ENCODE measurements at regions not wholly inside any gene's neighbourhood (a gene's known extent, or its start where the extent isn't known, plus 50 kb on each side); places are given as distances from the start of the nearest gene placed in this dataset.

DNA sequence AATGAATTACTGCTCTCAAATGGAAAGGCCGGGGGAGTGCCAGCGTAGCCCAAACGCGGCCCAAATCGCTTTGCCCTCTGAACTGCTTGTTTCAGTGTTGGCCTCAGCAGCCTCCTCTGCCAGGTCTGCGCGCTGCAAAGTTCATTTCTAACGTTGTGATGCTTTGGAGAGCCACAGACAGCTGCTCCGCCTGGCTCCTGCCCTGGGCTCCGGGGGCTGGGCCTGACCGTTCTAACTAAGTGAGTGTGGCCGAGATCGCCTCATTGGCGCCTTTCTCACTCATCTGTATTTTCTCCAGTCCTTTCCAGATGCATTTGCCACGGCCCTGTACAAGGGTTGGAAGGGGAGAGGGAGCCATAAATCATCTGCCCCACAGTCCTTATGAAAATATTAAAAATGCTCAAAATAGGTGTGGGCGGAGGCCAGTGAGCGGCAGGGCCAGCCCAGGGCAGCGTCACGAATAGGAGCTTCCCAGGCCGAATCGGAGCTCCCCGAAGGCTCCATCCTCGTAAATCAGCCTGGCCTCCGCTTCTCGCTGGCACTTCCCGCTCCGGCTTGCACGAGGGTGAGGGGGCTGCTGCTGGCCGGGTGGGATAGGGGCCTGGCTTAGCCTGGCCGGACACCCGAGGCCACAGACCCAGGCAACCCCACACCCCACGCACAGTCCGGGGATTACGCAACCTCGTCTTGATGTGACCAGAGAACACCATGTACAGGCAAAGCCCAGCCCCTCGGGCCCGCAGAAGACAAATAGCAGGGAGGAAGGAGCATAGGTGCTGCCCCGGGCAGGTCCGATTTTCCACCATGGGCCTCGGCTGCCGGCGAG lies 196.6 kb upstream of the DIO3 start:
- no peaks in the 10 kb centered on the region for H3K36me3 ChIP-seq (ENCODE audit: control insufficient read depth in 1 of 2, insufficient read depth in 2 of 2, low read length in 1 of 2)
- WGBS, 2 donors, result 21 to 22% methylated on average over 42 of the region's 42 CpGs
- no peaks in the 10 kb centered on the region for H3K4me1 ChIP-seq (ENCODE audit: control insufficient read depth in 1 of 2, insufficient read depth in 2 of 2, low read length in 2 of 2)
- no peak overlapping the region for H3K27ac ChIP-seq (ENCODE audit: low read depth in 1 of 2, low read length in 2 of 2)
- intact Hi-C loops (cut with DNase I), result no loop called here
- peak; percentile 87 for ATAC-seq (ENCODE audit: low FRiP score)
- no peaks in the 10 kb centered on the region for H3K27me3 ChIP-seq (ENCODE audit: control insufficient read depth in 1 of 2, insufficient read depth in 2 of 2, low read length in 1 of 2)
- no peak overlapping the region for H3K4me3 ChIP-seq (ENCODE audit: low read length in 2 of 2)
- no peaks in the 10 kb centered on the region for H3K9me3 ChIP-seq (ENCODE audit: control insufficient read depth, low read length)
- peak; percentile 74 to 91 for DNase-seq

DNA sequence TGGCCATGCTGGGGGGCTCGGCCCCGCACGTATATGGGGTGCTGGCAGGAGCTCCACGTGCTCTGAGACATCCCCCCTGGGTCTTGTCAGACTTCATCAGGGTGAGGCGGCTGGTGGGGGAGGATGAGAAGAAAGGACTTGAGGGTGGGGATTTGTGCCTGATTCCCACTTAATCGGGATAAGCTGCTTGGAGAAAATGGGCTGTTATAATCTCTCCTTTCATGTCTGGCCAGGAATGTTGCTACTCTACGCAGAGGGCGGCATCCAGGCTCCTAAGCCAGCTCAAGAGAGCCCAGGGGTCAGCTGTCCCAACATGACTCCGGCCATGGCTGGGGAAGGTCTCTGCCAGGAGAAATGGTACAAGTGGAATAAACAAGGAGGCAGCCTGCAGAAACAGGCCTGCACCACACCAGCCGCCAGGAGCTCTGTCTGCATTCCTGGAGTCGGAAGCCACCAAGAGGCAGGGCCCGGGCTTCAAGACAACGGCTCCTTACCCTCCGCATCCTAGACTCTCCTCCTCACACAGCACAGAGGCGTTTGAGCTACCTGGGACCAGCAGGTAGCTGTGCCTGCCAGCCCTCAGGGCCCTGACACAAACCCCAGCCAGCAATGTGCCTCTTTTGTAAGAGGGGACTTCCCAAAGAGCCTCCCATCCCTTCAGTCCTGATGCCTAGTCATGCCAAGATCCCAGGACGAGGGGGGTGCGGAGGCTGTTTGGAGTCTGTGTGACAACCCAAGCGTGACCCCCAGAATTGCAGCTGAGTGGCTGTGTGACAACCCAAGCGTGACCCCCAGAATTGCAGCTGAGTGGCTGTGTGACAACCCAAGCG lies 195.8 kb upstream of the DIO3 start:
- no peaks in the 10 kb centered on the region for H3K9me3 ChIP-seq (ENCODE audit: control insufficient read depth, low read length)
- H3K27ac ChIP-seq (ENCODE audit: low read depth in 1 of 2, low read length in 2 of 2), result no peak overlapping the region
- ATAC-seq (ENCODE audit: low FRiP score) (peak; percentile 34), DNase-seq (peak in 1 of 2 donors; percentile 67)
- no peaks in the 10 kb centered on the region for H3K36me3 ChIP-seq (ENCODE audit: control insufficient read depth in 1 of 2, insufficient read depth in 2 of 2, low read length in 1 of 2)
- intact Hi-C loops (cut with DNase I), result no loop called here
- no peak overlapping the region for H3K4me3 ChIP-seq (ENCODE audit: low read length in 2 of 2)
- no peaks in the 10 kb centered on the region for H3K4me1 ChIP-seq (ENCODE audit: control insufficient read depth in 1 of 2, insufficient read depth in 2 of 2, low read length in 2 of 2)
- 85 to 86% methylated on average over 20 of the region's 20 CpGs for WGBS, 2 donors
- no peaks in the 10 kb centered on the region for H3K27me3 ChIP-seq (ENCODE audit: control insufficient read depth in 1 of 2, insufficient read depth in 2 of 2, low read length in 1 of 2)

DNA sequence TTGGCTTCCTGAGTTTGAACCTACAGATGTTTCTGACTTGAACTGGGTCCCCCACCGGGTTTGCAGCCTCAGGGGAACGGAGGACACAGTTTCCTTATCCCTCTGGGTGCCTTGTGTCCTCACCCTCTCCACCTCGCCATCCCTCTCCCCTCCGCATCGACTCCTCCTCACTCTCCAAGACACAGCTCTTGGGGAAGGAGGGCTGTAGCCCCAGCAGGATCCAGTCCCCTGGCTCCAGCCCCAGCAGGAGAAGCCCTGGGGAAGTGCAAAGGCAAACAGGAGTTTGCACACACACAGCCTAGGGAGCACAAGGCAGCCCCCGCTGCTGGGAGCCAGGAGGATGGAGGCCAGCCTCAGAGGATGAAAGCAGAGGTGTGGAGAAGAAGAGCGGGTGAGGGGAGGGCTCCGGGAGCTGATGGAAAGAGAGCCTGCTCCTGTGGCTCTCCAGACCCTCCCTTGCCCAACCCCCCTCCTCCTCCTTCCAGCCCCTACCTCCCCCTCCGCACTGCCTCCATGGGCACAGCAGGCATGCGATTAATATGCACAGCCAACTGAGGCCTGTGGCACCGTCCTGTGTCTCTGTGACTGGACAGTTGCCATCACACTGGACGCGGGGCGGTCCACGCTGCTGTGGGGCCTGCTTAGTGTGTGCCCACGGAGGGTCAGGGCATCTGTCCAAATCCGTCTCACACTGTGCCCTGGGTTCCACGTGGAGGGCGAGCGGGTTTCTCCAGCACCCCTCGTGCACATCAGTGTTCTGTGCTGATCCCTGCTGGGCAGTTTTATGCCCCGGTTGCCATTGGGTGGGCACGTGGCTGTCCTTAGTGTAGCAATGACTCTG lies 193.7 kb upstream of the DIO3 start:
- H3K27ac ChIP-seq (ENCODE audit: low read depth in 1 of 2, low read length in 2 of 2), result no peak overlapping the region
- no peaks in the 10 kb centered on the region for H3K27me3 ChIP-seq (ENCODE audit: control insufficient read depth in 1 of 2, insufficient read depth in 2 of 2, low read length in 1 of 2)
- ATAC-seq (ENCODE audit: low FRiP score), result no peak
- intact Hi-C loops (cut with DNase I), result no loop called here
- no peaks in the 10 kb centered on the region for H3K9me3 ChIP-seq (ENCODE audit: control insufficient read depth, low read length)
- no peaks in the 10 kb centered on the region for H3K36me3 ChIP-seq (ENCODE audit: control insufficient read depth in 1 of 2, insufficient read depth in 2 of 2, low read length in 1 of 2)
- H3K4me3 ChIP-seq (ENCODE audit: low read length in 2 of 2), result no peak overlapping the region
- peak; percentile 34 to 68 for DNase-seq
- no peaks in the 10 kb centered on the region for H3K4me1 ChIP-seq (ENCODE audit: control insufficient read depth in 1 of 2, insufficient read depth in 2 of 2, low read length in 2 of 2)
- 81 to 84% methylated on average over 21 to 23 of the region's 23 CpGs for WGBS, 2 donors

DNA sequence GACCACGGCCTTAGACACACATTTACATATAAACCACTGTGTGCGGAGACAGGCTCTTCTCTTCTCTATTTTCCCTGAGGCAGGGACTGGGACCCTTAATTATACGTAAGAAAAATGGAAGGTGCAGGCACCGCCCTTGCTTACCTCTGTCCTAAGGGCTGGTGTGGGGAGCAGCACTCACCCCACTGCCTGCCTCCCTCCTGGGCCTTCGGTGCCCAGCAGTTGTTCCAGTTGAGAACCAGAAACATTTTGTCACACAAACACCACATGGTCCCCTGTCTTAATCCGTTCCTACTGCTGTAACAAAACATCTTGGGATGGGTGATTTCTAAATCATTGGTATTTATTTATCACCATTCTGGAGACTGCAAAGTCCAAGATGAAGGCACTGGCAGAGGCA lies 192.7 kb upstream of the DIO3 start:
- no peaks in the 10 kb centered on the region for H3K4me1 ChIP-seq (ENCODE audit: control insufficient read depth in 1 of 2, insufficient read depth in 2 of 2, low read length in 2 of 2)
- DNase-seq (peak in 1 of 2 donors; percentile 52), ATAC-seq (ENCODE audit: low FRiP score) (no peak)
- H3K27me3 ChIP-seq (ENCODE audit: control insufficient read depth in 1 of 2, insufficient read depth in 2 of 2, low read length in 1 of 2), result no peaks in the 10 kb centered on the region
- H3K9me3 ChIP-seq (ENCODE audit: control insufficient read depth, low read length), result no peaks in the 10 kb centered on the region
- no peak overlapping the region for H3K27ac ChIP-seq (ENCODE audit: low read depth in 1 of 2, low read length in 2 of 2)
- intact Hi-C loops (cut with DNase I), result no loop called here
- H3K36me3 ChIP-seq (ENCODE audit: control insufficient read depth in 1 of 2, insufficient read depth in 2 of 2, low read length in 1 of 2), result no peaks in the 10 kb centered on the region
- 94 to 95% methylated on average over 6 of the region's 6 CpGs for WGBS, 2 donors
- no peak overlapping the region for H3K4me3 ChIP-seq (ENCODE audit: low read length in 2 of 2)

DNA sequence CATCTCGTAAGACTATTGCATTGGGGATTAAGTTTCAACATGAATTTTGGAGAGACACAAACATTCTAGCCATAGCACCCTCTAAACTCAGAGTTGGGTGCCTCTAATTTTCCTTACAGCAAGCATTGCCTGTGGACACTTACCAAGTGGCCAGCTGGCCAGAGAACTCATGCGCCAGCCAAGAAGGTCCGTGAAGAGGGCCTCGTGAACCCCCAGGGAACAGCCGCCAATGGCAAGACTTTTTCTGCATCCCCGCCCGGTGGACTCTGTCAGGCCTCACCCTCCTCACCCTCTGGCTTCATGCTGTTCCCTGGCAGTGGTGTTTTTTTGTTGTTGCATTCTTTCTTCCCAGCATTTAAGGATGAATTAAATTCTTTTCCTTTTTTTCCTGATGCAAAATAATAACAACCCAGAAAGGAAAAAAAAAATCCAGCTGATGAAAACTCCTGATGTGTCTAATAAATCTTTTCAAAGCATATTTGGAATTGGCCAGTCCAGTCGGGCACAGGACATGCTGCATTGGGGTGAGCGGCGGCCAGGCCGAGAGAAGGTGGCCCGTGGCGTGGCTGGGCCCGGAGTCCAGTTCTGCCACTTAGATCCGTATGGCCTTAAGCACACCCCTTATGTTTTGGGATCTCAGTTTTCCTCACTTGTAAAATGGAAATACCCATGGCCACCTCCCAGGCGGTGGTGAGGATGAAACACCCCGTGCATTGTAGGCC lies 191.9 kb upstream of the DIO3 start:
- ATAC-seq (ENCODE audit: low FRiP score) (no peak), DNase-seq (peak in 1 of 2 donors; percentile 76)
- 89 to 92% methylated on average over 17 of the region's 17 CpGs for WGBS, 2 donors
- Histone ChIP-seq H3K4me3 (ENCODE audit: low read length in 2 of 2) (no peak overlapping the region), H3K9me3 (ENCODE audit: control insufficient read depth, low read length) (no peaks in the 10 kb centered on the region), H3K27ac (ENCODE audit: low read depth in 1 of 2, low read length in 2 of 2) (no peak overlapping the region), H3K27me3 (ENCODE audit: control insufficient read depth in 1 of 2, insufficient read depth in 2 of 2, low read length in 1 of 2) (peaks cover 0 to 2% of the 10 kb centered on the region in 2 donors), H3K36me3 (ENCODE audit: control insufficient read depth in 1 of 2, insufficient read depth in 2 of 2, low read length in 1 of 2) (no peaks in the 10 kb centered on the region), H3K4me1 (ENCODE audit: control insufficient read depth in 1 of 2, insufficient read depth in 2 of 2, low read length in 2 of 2) (no peaks in the 10 kb centered on the region)
- intact Hi-C loops (cut with DNase I), result no loop called here

DNA sequence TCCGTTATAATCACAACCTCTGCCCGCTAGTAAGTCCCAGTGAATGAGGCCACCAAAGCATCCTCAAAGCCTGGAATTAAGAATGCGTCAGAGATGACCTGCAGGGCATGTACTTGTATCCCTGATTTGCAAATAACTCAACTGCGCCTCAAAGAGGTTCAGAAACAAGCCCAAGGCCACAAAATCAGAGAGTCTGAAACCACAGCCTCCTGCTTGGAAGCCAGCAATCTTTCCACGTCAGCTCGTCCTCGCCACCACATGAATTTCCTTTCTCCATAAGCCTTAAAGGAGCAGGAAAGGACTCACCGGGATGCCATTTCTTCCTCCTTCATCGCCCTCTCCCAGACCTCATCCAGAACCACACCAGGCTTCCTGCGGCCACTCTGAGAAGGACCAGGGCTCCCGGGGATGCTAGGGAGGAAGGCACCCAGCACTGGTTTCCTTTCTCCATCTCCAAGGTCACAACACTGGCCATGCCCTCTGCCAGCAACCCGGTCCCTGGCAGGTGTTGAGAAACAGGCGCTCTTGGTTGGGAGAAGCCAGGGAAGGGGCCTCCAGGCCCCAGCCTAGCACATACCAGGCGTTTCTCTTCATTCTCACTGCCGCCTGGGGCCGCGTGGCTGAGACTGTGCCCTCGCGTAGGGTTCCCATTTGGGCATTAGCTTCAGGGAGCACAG lies 191.2 kb upstream of the DIO3 start:
- WGBS, 2 donors, result 90 to 95% methylated on average over 19 of the region's 19 CpGs
- H3K4me1 ChIP-seq (ENCODE audit: control insufficient read depth in 1 of 2, insufficient read depth in 2 of 2, low read length in 2 of 2), result no peaks in the 10 kb centered on the region
- ATAC-seq (ENCODE audit: low FRiP score) (no peak), DNase-seq (no peak)
- intact Hi-C loops (cut with DNase I), result no loop called here
- H3K4me3 ChIP-seq (ENCODE audit: low read length in 2 of 2), result no peak overlapping the region
- no peaks in the 10 kb centered on the region for H3K36me3 ChIP-seq (ENCODE audit: control insufficient read depth in 1 of 2, insufficient read depth in 2 of 2, low read length in 1 of 2)
- no peak overlapping the region for H3K27ac ChIP-seq (ENCODE audit: low read depth in 1 of 2, low read length in 2 of 2)
- no peaks in the 10 kb centered on the region for H3K9me3 ChIP-seq (ENCODE audit: control insufficient read depth, low read length)
- H3K27me3 ChIP-seq (ENCODE audit: control insufficient read depth in 1 of 2, insufficient read depth in 2 of 2, low read length in 1 of 2), result peaks cover 0 to 2% of the 10 kb centered on the region in 2 donors

DNA sequence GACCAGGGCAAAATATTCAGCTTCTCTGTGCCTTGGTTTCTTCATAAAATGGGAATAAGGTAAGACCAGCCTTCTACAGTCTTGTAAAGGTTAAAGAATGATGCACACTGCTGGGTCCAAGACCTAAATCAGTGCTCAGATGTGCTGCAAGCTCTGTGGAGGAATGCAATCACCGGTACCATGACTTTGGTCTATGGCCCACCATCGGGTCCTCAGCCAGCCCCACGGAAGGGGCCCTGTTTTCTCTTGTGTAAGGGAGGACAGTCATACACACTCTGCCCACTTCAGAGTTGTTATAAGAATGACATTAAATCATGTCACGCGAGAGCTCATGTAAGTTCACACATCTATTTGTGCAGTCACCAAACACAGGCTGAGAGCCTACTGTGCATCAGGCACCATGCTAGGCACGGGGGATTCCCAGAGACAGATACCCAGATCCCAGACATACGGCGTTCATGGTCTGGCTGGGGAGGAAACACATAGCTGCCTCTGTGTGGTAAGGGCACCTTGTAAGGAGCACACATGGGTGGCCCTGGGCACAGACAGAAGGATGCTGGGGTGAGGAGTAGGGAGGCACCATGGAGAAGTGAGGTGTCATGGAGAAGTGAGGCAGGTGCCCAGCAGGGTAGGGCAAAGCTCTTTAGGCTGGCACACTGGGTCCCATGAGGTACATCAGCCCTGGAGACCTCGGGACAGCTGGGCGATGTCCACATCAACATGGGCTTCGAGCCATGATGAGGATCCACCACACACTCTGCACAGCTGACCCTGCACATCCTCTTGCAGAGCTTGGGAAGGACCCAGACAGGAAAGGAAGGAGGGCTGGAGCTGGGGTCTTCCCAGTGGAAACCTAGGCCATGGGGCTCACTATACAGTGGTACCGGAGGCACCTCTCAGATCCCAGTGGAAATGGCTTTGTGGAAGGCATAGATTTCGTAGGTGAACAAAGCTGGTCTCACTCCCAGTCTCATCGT lies 190.4 kb upstream of the DIO3 start:
- H3K9me3 ChIP-seq (ENCODE audit: control insufficient read depth, low read length), result no peaks in the 10 kb centered on the region
- ATAC-seq (ENCODE audit: low FRiP score), result no peak
- no peak overlapping the region for H3K4me3 ChIP-seq (ENCODE audit: low read length in 2 of 2)
- 94% methylated on average over 14 of the region's 14 CpGs for WGBS, 2 donors
- intact Hi-C loops (cut with DNase I), result no loop called here
- no peaks in the 10 kb centered on the region for H3K36me3 ChIP-seq (ENCODE audit: control insufficient read depth in 1 of 2, insufficient read depth in 2 of 2, low read length in 1 of 2)
- DNase-seq, result peak in 1 of 2 donors; percentile 47
- no peaks in the 10 kb centered on the region for H3K4me1 ChIP-seq (ENCODE audit: control insufficient read depth in 1 of 2, insufficient read depth in 2 of 2, low read length in 2 of 2)
- peaks cover 0 to 2% of the 10 kb centered on the region in 2 donors for H3K27me3 ChIP-seq (ENCODE audit: control insufficient read depth in 1 of 2, insufficient read depth in 2 of 2, low read length in 1 of 2)
- no peak overlapping the region for H3K27ac ChIP-seq (ENCODE audit: low read depth in 1 of 2, low read length in 2 of 2)
